GM12891 (cell line): ENCODE measurements at regions not wholly inside any gene's neighbourhood (a gene's known extent, or its start where the extent isn't known, plus 50 kb on each side); places are given as distances from the start of the nearest gene placed in this dataset.

ENCODE experiments used
- DNase-seq: peaks from one replicate; pipeline ENCODE4 v3.0.0; 2011; ENCODE audit warnings: low spot score; ENCODE audit not compliant: insufficient read length
- FAIRE-seq: peaks from 2 replicates; lab custom pipeline; 2011; peaks lifted over from hg19 to GRCh38; lab: Jason Lieb, UNC
- PAX5 ChIP-seq: IDR thresholded peaks from 2 replicates; pipeline ENCODE4 v1.6.1; 2011; ENCODE audit warnings: low read length, moderate library complexity, mild to moderate bottlenecking; ENCODE audit not compliant: insufficient read depth, severe bottlenecking
- POLR2A ChIP-seq: IDR thresholded peaks from 2 replicates; pipeline ENCODE4 v1.6.1; 2011; ENCODE audit warnings: low read depth, low read length, control low read depth
- POLR2AphosphoS5 ChIP-seq: IDR thresholded peaks from 2 replicates; pipeline ENCODE4 v1.6.1; 2011; ENCODE audit warnings: low read depth, low read length, control low read depth
- POU2F2 ChIP-seq: IDR thresholded peaks from 2 replicates; pipeline ENCODE4 v1.6.1; 2011; ENCODE audit warnings: low read depth, mild to moderate bottlenecking, control low read depth, low read length, moderate library complexity
- SPI1 ChIP-seq: IDR thresholded peaks from 2 replicates; pipeline ENCODE4 v1.6.1; 2011; ENCODE audit warnings: low read depth, low read length, control low read depth
- TAF1 ChIP-seq: IDR thresholded peaks from 2 replicates; pipeline ENCODE4 v1.6.1; 2011; ENCODE audit warnings: low read depth, low read length, control low read depth

- no peak for FAIRE-seq
- no peak for DNase-seq
- TF ChIP-seq POU2F2 (no peak), TAF1 (no peak), POLR2AphosphoS5 (no peak), SPI1 (no peak), PAX5 (no peak), POLR2A (no peak)
Measured at GRCh38 chr7:115838829-115839228, 191.7 kb downstream of the TFEC start.

DNA sequence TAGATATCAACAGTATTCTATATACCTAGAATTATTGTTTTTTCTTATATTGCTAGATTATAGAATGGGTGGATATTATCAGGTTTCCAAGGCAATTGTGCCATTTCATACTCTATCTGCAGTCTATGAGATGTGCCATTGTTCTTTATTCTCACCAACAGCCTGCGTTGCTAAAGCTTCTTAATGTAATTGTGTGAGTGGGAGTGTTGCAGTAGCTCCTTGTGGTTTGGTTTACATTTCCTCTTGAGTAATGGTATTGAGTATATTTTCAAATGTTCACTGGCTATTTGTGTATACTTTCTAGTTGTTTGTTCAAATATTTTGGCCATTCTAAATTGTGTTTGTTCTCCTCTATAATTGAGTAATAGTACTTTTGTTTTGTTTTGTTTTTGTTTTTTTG is 199.2 kb downstream of the TFEC start:
- FAIRE-seq (no peak), DNase-seq (no peak)
- no peak for TF ChIP-seq PAX5
- TF ChIP-seq TAF1, result no peak
- no peak for TF ChIP-seq SPI1
- no peak for TF ChIP-seq POLR2AphosphoS5
- no peak for TF ChIP-seq POU2F2
- TF ChIP-seq POLR2A, result no peak

DNA sequence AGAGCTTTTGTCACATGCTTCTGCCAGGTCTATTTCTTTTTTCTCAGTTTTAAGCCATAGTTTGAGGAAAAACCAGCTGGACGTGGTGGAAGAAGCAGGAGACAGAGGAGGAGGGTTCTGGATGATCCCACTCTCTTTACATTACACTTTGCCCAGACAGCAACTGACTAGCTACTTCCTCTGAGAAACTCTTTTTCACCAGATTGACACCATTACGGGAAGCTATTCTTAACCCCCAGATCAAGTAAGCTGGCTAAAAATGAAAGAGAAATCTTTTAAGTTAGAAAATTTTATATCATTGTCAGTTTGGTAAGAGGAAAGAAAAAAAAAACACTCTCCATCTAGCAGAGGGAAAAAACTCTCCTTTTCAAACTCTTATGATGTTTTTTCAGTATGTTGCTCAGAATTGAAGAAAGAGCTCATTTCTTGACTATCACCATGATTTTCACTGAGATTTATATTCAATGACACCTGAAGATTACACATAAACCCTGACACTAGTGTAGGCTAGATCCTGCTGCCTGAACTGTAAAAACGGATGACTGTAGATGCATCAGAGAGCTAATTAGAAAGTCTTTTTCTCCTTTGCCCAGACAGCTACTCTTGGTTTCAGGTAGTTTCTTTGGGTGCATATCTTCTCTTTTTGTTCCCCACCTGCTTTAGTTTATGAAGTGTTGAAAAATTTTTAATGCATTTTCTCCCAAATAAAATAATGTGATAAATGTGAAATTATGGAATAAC is 203.1 kb downstream of the TFEC start:
- DNase-seq (no peak), FAIRE-seq (no peak)
- no peak for TF ChIP-seq PAX5
- TF ChIP-seq POLR2AphosphoS5, result no peak
- TF ChIP-seq SPI1, result no peak
- TF ChIP-seq POLR2A, result no peak
- no peak for TF ChIP-seq TAF1
- no peak for TF ChIP-seq POU2F2

DNA sequence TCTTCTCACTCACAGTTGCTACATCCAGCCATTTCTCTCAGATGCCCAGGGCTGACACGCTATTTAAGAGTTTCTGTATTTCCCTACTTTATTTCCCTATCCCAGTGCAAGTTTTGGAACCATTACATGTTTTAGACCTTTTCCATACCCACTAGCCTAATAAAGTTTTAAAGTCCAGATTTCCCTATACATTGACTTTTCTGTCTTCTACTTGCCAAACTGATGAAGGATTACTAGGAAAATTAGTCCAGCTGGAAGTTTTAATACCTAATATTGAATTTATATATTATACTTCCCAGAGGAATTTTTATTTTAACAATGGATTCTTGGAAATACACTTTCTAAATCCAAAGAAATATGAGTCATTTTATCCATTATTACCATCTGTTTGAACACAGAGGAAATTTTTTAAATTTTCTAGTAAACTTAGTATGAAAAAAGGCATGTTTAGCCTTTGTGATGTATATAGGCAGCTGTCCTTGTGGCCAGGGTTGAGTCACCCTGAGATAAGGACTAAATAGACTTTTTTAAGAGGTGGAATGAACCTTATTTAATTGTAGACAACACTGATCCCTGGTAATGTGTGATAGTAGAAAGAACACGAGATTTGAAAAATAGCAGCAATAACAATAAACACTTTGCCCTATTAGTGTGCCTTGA is 205.0 kb downstream of the TFEC start:
- FAIRE-seq (no peak), DNase-seq (no peak)
- TF ChIP-seq TAF1 (no peak), POU2F2 (no peak), SPI1 (no peak), POLR2AphosphoS5 (no peak), POLR2A (no peak), PAX5 (no peak)

- FAIRE-seq (no peak), DNase-seq (no peak)
- TF ChIP-seq SPI1, result no peak
- TF ChIP-seq POU2F2, result no peak
- no peak for TF ChIP-seq POLR2AphosphoS5
- TF ChIP-seq PAX5, result no peak
- TF ChIP-seq TAF1, result no peak
- no peak for TF ChIP-seq POLR2A
Measured at GRCh38 chr7:115822801-115823200, 207.8 kb downstream of the TFEC start.

- DNase-seq (no peak), FAIRE-seq (no peak)
- TF ChIP-seq SPI1, result no peak
- TF ChIP-seq TAF1, result no peak
- TF ChIP-seq POU2F2, result no peak
- no peak for TF ChIP-seq POLR2AphosphoS5
- TF ChIP-seq POLR2A, result no peak
- no peak for TF ChIP-seq PAX5
Measured at GRCh38 chr7:115822380-115822779, 208.2 kb downstream of the TFEC start.

DNA sequence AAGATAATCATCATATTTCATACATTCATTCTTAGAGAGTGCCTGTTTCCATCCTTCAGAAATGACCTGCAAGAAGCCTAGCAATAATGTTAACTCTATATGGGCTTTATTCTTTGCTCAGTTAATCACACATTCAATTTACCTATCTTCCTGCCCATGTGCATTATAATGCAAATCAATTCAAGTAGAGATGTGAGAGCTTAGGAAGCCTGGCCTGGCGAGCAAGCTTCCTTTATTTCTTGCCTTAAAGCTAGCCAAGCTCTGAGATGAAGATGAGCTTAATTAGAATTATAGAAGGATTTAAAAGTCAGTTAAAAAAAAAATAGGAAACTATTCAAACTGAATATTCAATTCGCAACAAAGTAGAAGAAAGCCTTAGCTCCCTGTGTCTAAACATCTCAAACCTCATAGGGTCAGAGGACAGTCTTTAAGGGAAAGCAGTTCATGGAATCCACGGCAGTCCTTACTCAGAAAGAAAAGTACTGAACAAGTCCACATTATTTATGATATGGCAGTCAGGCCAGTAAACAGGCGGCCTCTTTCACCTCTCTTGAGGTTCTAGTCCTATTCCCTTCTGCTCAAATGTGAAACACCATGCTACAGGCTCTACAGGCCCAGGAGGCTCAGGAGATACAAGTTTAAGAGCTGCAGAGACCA is 214.1 kb downstream of the TFEC start:
- TF ChIP-seq POU2F2 (no peak), SPI1 (no peak)
- no peak for FAIRE-seq

DNA sequence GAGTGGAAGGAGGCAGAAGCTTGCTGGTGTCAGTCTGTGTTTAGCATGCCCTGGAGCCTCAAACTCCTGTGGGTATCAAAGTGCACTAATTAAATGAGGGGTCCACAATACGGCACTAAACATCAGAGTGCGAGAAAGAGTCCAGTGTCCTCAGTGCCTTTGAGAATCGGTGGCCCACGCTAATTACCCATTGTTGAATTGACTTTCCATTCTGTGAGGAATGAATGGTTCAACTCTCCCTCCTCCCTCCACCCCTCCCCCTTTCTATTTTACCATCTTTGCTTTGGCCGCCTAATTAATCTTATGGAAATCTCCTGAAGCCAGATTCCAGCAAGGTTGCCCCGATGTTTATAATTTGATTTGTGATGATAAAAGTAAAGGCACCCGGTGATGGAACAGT is 217.8 kb downstream of the TFEC start:
- FAIRE-seq (no peak), DNase-seq (no peak)
- TF ChIP-seq POLR2A (no peak), SPI1 (no peak), POLR2AphosphoS5 (no peak), PAX5 (no peak), POU2F2 (no peak), TAF1 (no peak)

More for the DNA sequence above, 214.1 kb downstream of the TFEC start:
- no peak for DNase-seq

GRCh38 chr7:115805458-115805857 is 225.1 kb downstream of the TFEC start:
- no peak for DNase-seq
- FAIRE-seq, result no peak
- no peak for TF ChIP-seq PAX5
- TF ChIP-seq TAF1, result no peak
- TF ChIP-seq POLR2A, result no peak
- no peak for TF ChIP-seq POU2F2
- no peak for TF ChIP-seq SPI1
- no peak for TF ChIP-seq POLR2AphosphoS5

DNA sequence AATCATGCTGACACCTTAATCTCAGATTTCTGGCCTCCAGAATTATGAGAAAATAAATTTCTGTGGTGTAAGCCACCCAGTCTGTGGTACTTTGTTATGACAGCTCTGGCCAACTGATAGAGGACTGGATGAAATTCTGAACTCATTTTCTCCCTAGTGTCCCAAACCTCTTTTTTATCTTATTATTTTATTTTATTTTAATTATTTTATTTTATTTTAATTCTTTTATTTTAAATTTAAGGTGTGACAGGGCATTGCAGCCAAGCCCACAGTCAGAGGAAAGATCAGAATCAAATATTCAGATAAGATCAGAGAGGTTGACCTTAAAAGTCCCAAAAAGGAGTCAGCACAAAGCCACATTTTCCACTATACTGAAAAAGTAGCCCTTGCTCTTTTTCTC is 228.1 kb downstream of the TFEC start:
- FAIRE-seq (no peak), DNase-seq (no peak)
- no peak for TF ChIP-seq POU2F2
